SU-DHL-6 (cell line): ENCODE measurements at regions not wholly inside any gene's neighbourhood (a gene's known extent, or its start where the extent isn't known, plus 50 kb on each side); places are given as distances from the start of the nearest gene placed in this dataset.

Experiments
- H2AFZ ChIP-seq: fragments of 200-600 bp; sonication (generic); 2 replicates; pipeline ENCODE4 v1.6.1; 2014; ENCODE audit warnings: low read depth, mild to moderate bottlenecking, moderate library complexity, mixed read lengths, antibody characterized with exemption, low read length; ENCODE audit not compliant: severe bottlenecking
- H3F3A ChIP-seq: fragments of 200-600 bp; shearing (Covaris generic); 2 replicates; pipeline ENCODE4 v1.6.0; 2016; ENCODE audit warnings: antibody characterized with exemption, mild to moderate bottlenecking; ENCODE audit not compliant: insufficient read depth
- H3K27ac ChIP-seq: fragments of 200-600 bp; sonication (generic); 2 replicates; pipeline ENCODE4 v1.5.1; 2016; ENCODE audit warnings: low read depth, mild to moderate bottlenecking, low read length, moderate library complexity, mixed read lengths
- H3K27me3 ChIP-seq: fragments of 200-600 bp; sonication (generic), shearing (Covaris generic); 2 replicates; pipeline ENCODE4 v1.6.0; 2014; ENCODE audit warnings: mild to moderate bottlenecking, low read length
- H3K36me3 ChIP-seq: fragments of 200-600 bp; sonication (generic); 2 replicates; pipeline ENCODE4 v1.6.1; 2014; ENCODE audit warnings: mild to moderate bottlenecking, low read length, mixed read lengths
- H3K4me2 ChIP-seq: fragments of 300-600, 200-600 bp; shearing (Covaris generic), sonication (generic); 2 replicates; pipeline ENCODE4 v1.6.0; 2014; ENCODE audit warnings: low read length, low read depth, mild to moderate bottlenecking; ENCODE audit not compliant: poor library complexity, severe bottlenecking
- H3K4me3 ChIP-seq: fragments of 200-600 bp; sonication (generic); 2 replicates; pipeline ENCODE4 v1.5.1; 2014; ENCODE audit warnings: antibody characterized with exemption, low read length, mild to moderate bottlenecking, mixed read lengths; ENCODE audit not compliant: insufficient read depth, poor library complexity, severe bottlenecking
- H3K79me2 ChIP-seq: fragments of 200-600 bp; sonication (generic); 2 replicates; pipeline ENCODE4 v1.6.1; 2014; ENCODE audit warnings: mild to moderate bottlenecking, low read length, moderate library complexity; ENCODE audit not compliant: insufficient read depth
- H3K9ac ChIP-seq: fragments of 200-600 bp; sonication (generic); 2 replicates; pipeline ENCODE4 v1.7.0; 2014; ENCODE audit warnings: mild to moderate bottlenecking, low read length
- H3K9me2 ChIP-seq: fragments of 200-600 bp; sonication (generic); replicated peaks from 2 replicates; pipeline ENCODE4 v1.6.1; 2014; ENCODE audit warnings: low read length; ENCODE audit not compliant: insufficient read depth
- H3K9me3 ChIP-seq: fragments of 200-600 bp; sonication (generic); 2 replicates; pipeline ENCODE4 v1.6.1; 2014; ENCODE audit warnings: low read length, mixed read lengths; ENCODE audit not compliant: insufficient read depth
- H4K20me1 ChIP-seq: fragments of 200-600 bp; sonication (generic); 2 replicates; pipeline ENCODE4 v1.6.1; 2014; ENCODE audit warnings: low read depth, mild to moderate bottlenecking, antibody characterized with exemption, low read length, moderate library complexity, mixed read lengths
- EZH2phosphoT487 ChIP-seq: fragments of 200-600 bp; sonication (generic), shearing (Covaris generic); conservative IDR thresholded peaks from 2 replicates; pipeline ENCODE4 v1.6.1; 2018; ENCODE audit warnings: mild to moderate bottlenecking, antibody characterized with exemption, low read length, moderate library complexity, mixed read lengths
- TF ChIP-seq, protein P1 (sequence below): fragments of 200-600 bp; sonication (generic); IDR thresholded peaks from one replicate; pipeline ENCODE4 v1.5.1; 2017; ENCODE audit warnings: antibody characterized with exemption, mild to moderate bottlenecking, low read length, moderate library complexity; ENCODE audit not compliant: insufficient read depth, poor library complexity, severe bottlenecking

DNA sequence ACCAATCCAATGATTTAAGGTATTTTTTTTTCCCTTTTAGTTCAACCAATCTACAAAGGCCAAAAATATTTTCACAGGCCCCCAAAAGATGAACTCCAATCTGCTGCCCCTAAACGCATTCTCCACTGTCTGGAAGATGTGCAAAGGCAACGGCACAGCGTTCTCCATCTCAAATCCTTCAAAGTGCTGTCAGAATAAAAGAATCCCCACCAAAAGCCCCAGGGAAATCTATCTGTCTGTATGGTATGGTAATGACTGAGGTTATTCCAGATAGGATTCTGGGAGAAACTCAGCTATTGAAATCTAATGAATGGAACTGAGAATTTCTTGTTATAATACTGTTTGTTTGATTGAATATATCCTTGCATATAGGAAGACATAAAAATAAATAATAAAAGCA is 217.8 kb upstream of the CCN2 start:
- Histone ChIP-seq H3K79me2 (no peaks in the 10 kb centered on the region), H3K36me3 (no peaks in the 10 kb centered on the region), H3K27me3 (no peaks in the 10 kb centered on the region), H3K9me3 (no peaks in the 10 kb centered on the region), H3K9ac (no peak overlapping the region), H3K4me3 (no peak overlapping the region), H4K20me1 (no peaks in the 10 kb centered on the region), H3K9me2 (no peaks in the 10 kb centered on the region), H2AFZ (no peak overlapping the region), H3K27ac (no peak overlapping the region), H3K4me2 (no peak overlapping the region), H3F3A (no peaks in the 10 kb centered on the region)
- TF ChIP-seq EZH2phosphoT487 = no peak
- TF ChIP-seq, protein P1, sequence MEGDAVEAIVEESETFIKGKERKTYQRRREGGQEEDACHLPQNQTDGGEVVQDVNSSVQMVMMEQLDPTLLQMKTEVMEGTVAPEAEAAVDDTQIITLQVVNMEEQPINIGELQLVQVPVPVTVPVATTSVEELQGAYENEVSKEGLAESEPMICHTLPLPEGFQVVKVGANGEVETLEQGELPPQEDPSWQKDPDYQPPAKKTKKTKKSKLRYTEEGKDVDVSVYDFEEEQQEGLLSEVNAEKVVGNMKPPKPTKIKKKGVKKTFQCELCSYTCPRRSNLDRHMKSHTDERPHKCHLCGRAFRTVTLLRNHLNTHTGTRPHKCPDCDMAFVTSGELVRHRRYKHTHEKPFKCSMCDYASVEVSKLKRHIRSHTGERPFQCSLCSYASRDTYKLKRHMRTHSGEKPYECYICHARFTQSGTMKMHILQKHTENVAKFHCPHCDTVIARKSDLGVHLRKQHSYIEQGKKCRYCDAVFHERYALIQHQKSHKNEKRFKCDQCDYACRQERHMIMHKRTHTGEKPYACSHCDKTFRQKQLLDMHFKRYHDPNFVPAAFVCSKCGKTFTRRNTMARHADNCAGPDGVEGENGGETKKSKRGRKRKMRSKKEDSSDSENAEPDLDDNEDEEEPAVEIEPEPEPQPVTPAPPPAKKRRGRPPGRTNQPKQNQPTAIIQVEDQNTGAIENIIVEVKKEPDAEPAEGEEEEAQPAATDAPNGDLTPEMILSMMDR = no peak

DNA sequence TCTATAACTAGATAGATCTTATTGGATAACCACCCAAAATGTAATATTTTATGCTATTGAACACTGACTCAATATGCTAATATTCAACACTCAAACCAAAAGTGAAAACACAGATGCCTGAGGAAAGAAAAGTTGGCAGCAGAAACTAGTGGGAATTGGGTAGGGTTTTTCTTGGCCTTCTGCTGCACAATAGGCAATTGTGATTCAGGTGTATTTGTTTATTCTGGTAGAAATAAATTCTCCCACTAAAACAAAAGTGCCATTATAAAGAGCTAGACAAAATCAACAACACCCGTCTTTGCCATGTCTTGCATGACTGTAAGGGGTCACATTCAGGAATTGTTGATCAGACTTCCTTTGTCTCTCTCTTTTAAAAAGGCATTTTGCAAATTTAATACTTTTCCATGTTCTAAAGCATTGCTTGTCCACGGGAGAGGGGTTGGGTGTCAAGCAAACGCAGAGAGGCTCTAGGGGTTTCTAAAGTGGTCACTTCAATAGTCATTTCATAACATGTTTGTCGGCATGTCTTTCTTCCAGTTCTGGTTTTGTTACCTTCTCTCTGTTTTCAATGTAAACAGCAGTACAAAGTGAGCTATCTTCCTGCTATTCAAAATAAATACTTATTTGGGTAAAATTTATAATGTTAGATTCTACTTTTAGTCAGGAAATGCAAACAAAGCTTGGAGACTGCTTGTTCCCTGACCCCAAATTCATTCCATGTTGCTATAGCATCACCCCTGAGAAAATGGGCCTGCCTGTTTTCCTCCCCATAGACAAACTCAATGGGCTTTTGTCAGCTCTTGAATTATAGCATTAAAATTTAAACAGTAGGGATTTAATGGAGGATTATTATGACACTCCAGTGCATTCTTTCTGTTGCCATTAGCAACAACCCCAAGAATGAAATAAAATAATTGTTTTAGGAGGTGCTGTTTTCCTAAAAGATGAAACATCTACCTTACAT is 217.0 kb upstream of the CCN2 start:
- no peaks in the 10 kb centered on the region for H3K9me3 ChIP-seq
- no peak overlapping the region for H2AFZ ChIP-seq
- H3F3A ChIP-seq = no peaks in the 10 kb centered on the region
- H3K9ac ChIP-seq = no peak overlapping the region
- H3K27ac ChIP-seq = no peak overlapping the region
- no peaks in the 10 kb centered on the region for H3K79me2 ChIP-seq
- TF ChIP-seq EZH2phosphoT487 = no peak
- TF ChIP-seq, protein P1 = no peak
- H3K27me3 ChIP-seq = no peaks in the 10 kb centered on the region
- no peaks in the 10 kb centered on the region for H3K9me2 ChIP-seq
- no peaks in the 10 kb centered on the region for H4K20me1 ChIP-seq
- no peaks in the 10 kb centered on the region for H3K36me3 ChIP-seq
- no peak overlapping the region for H3K4me2 ChIP-seq
- H3K4me3 ChIP-seq = no peak overlapping the region

DNA sequence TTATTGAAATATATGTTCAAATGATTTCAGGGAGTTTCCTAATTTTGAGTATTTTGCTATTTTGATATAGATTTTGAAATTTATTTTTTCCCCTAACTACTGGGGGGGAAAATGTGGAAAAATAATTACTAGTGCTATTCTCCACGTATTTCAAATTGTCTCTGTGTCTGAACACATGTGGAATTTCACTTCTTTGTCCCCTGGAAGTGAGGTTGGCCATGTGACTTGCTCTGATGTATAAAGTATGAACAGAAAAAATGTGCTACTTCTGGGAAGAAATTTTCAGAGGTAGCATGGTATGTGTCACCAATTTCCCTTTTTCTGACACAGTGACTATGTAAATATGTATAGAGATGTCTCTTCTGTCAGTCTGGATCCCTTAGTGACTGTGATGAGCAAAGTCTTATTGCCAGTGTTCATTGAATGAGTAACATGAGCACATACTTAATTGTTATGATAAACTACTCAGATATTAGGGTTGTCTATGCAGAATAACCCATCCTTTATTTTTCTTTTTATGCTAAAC is 215.4 kb upstream of the CCN2 start:
- Histone ChIP-seq H3K9ac (no peak overlapping the region), H3K9me2 (no peaks in the 10 kb centered on the region), H3K4me3 (no peak overlapping the region), H3K27ac (no peak overlapping the region), H3K27me3 (no peaks in the 10 kb centered on the region), H3K79me2 (no peaks in the 10 kb centered on the region), H3K36me3 (no peaks in the 10 kb centered on the region), H4K20me1 (no peaks in the 10 kb centered on the region), H3K4me2 (no peak overlapping the region), H3F3A (no peaks in the 10 kb centered on the region), H3K9me3 (no peaks in the 10 kb centered on the region), H2AFZ (no peak overlapping the region)
- no peak for TF ChIP-seq EZH2phosphoT487
- TF ChIP-seq, protein P1 = no peak
